ENCODE measurements at regions not wholly inside any gene's neighbourhood (a gene's known extent, or its start where the extent isn't known, plus 50 kb on each side); places are given as distances from the start of the nearest gene placed in this dataset.

DNA sequence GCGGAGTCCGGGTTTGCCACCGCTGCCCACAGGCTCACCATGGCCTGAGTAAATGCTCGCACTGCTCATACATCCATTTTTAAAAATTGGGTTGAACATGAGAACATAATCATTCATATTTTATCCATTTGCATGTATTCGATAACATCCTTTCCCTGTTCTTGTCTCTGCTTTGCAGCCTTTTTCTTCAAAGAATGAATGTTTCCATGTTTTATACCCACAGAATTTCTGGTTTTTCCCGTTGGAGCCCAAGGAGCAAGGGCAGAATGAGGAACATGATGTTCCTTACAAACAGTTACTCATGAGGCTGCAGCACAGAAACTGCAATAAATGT, 146.5 kb downstream of the CCDC74A start:
- TF ChIP-seq, protein P1, sequence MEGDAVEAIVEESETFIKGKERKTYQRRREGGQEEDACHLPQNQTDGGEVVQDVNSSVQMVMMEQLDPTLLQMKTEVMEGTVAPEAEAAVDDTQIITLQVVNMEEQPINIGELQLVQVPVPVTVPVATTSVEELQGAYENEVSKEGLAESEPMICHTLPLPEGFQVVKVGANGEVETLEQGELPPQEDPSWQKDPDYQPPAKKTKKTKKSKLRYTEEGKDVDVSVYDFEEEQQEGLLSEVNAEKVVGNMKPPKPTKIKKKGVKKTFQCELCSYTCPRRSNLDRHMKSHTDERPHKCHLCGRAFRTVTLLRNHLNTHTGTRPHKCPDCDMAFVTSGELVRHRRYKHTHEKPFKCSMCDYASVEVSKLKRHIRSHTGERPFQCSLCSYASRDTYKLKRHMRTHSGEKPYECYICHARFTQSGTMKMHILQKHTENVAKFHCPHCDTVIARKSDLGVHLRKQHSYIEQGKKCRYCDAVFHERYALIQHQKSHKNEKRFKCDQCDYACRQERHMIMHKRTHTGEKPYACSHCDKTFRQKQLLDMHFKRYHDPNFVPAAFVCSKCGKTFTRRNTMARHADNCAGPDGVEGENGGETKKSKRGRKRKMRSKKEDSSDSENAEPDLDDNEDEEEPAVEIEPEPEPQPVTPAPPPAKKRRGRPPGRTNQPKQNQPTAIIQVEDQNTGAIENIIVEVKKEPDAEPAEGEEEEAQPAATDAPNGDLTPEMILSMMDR (IDR thresholded peaks at IDR 0.05) = peak; percentile 33
- no peak for TF ChIP-seq ZFX (IDR thresholded peaks at IDR 0.05; ENCODE audit: borderline replicate concordance)
